ENCODE measurements at regions not wholly inside any gene's neighbourhood (a gene's known extent, or its start where the extent isn't known, plus 50 kb on each side); places are given as distances from the start of the nearest gene placed in this dataset.
"Not testable (repeated sequence)": the region's sequence is repeated elsewhere in the genome, so short reads cannot be mapped to it uniquely, and the experiment has no call there.

GRCh38 chr15:36108541-36108940 lies 470.9 kb upstream of the CDIN1 start:
- DNase-seq: no peak

DNA sequence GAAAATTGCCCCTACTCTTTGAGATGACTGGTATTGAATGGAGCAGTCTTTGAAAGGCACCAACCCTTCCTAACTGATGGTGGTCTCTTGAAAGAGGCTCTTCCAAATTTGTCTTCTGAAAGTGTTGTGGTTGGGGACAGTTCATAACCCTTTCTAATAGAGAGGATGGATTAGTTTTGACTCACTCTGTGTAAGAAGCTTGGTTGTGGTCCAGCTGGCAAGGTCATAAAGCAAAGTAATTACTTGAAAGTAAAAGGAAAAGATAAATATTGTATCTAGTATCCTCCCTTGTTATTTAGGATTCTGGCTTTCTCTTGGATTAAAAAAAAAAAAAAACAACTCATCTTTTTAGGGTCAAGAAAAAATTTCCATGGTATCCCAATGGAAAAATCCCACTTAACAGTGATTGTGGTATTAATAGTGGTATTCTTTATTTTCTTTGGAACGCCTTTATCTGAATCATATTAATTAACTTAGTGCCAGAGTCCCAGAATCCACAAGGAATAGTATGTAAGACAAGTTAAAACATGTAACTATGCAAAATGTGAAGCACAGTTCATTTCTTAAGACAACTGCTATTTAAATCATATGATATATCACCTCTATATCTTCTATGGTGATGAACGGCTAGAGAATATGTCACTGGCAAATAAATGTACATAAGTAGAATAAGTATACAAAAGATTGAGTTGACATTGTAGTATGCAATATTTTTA lies 469.3 kb upstream of the CDIN1 start:
- DNase-seq: no peak

- DNase-seq: no peak
These were observed 468.8 kb upstream of the CDIN1 start for GRCh38 chr15:36110659-36110993.

DNA sequence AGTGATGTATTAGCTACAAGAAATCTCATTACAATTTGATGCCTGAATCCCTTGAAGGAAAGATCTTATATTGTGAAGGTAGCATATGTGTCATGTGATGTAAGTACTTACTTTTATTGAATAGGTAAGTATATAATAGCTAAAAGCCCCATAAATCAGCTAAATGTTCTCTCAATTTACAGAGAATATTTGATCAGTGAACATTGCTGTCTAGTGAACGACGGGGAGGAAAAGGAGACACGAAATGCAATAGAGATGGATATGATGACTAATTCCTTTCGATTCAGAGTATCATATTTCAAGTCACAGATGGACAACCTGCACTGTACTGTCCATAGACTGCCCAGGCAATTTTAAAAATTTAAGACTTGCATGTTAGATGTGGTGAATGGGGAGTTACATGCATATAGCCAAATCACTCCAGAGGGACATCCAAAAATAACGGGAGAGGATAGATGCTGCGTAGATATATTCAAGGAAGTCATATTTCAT lies 462.1 kb upstream of the CDIN1 start:
- no peak for DNase-seq

- DNase-seq: no peak
These were observed 453.2 kb upstream of the CDIN1 start for GRCh38 chr15:36126194-36126593.

- no peak for DNase-seq
These were observed 448.6 kb upstream of the CDIN1 start for GRCh38 chr15:36130641-36131310.

GRCh38 chr15:36133742-36134141 lies 445.7 kb upstream of the CDIN1 start:
- DNase-seq: no peak

- no peak for DNase-seq
These were observed 443.4 kb upstream of the CDIN1 start for GRCh38 chr15:36136049-36136448.

DNA sequence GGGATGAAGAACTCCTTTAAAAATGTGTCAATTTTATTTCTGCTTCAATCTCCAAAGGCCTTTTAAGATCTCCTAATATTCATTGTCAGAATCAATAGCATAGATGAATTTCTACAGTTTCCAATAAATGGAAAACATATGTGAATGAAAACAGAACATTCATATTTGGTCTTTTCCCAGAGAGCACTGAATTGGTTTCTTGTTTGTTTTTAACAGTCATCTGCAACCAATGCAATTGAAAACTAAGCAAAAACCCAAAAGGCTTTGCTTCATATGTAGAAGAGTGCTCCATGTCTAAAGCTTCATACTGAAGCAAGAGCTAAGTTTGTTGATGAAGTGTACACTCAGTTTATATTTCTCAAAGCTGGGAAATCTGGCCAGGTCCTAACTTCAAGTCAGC lies 426.5 kb upstream of the CDIN1 start:
- no peak for DNase-seq

DNA sequence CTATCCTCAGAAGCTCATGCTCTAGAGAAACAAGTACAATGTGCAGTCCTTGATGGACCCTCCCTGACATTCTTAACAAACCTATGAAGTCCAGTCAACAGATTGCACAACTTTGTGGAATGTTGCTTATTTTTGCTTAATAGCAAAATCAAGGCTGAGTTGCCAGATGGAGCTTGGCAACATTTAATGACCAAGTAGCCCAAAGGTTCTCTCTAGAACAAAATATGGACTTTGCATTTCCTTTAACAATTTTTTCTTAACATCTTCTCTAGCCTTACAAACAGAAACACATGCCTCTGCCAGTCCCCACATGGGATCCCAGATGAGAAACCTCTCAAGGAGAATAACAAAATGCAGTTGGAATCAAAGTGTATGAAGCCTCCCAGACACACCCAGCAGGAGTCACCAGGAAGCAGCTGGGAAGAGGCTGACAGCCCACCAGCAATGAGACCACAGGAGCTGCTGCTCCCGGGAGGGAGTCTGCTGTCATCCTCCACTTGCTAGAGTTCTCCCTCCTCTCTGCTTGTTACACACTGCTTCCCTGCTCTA lies 422.5 kb upstream of the CDIN1 start:
- no peak for DNase-seq

DNA sequence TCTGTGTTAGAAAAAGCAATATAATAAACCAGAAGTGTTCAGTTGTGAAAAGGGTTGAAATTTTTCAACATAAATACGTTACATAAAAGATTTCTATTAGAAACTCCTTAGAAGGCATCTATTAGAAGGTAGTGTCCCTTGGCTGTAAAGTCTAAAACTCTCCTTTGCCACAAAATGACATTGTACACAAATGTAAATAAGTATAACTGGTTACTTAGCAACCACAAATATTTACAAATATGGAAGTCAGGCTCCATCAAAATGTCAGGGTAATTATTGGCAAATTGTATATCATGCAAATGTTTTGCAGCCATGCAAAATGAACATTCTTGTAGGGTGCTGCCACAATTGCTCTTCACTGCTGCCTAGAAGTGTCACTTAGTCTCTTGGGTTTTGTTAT lies 419.1 kb upstream of the CDIN1 start:
- no peak for DNase-seq

- no peak for DNase-seq
These were observed 418.3 kb upstream of the CDIN1 start for GRCh38 chr15:36161108-36161507.

- no peak for DNase-seq
These were observed 417.6 kb upstream of the CDIN1 start for GRCh38 chr15:36161771-36162212.

DNA sequence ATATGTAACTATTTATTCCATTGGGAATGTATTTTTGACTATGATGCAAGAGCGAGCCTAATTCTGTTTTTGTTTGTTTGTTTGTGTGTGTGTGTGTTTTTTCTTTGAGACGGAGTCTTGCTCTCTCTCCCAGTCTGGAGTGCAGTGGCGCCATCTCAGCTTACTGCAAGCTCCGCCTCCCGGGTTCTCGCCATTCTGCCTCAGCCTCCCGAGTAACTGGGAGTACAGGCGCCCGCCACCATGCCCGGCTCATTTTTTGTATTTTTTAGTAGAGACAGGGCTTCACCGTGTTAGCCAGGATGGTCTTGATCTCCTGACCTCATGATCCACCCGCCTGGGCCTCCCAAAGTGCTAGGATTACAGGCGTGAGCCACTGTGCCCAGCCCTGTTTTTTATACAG lies 415.4 kb upstream of the CDIN1 start:
- DNase-seq: not testable (repeated sequence)

DNA sequence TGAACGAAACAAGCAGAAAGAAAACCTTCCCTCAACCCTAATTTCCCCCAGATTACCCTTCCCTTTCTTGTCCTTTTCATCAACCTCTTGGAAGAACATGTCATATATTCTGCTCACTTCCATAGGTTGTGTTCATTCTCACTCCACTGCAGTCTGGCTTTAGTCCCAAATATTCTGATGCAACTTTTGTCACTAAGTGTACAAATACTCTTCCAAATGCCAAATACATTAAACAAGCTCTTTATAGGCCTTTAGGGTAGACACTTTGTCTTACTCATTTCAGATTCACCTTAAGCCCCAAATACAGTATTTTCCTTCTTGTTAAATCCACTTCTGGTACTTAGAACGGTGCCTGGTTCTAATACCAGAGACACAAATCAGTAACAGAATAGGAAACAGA lies 406.5 kb upstream of the CDIN1 start:
- no peak for DNase-seq

GRCh38 chr15:36175186-36175740 lies 404.2 kb upstream of the CDIN1 start:
- DNase-seq: no peak

- no peak for DNase-seq
These were observed 403.6 kb upstream of the CDIN1 start for GRCh38 chr15:36175741-36176291.

GRCh38 chr15:36177590-36178302 lies 401.7 kb upstream of the CDIN1 start:
- no peak for DNase-seq

- DNase-seq: no peak
These were observed 401.2 kb upstream of the CDIN1 start for GRCh38 chr15:36178303-36178633.

DNA sequence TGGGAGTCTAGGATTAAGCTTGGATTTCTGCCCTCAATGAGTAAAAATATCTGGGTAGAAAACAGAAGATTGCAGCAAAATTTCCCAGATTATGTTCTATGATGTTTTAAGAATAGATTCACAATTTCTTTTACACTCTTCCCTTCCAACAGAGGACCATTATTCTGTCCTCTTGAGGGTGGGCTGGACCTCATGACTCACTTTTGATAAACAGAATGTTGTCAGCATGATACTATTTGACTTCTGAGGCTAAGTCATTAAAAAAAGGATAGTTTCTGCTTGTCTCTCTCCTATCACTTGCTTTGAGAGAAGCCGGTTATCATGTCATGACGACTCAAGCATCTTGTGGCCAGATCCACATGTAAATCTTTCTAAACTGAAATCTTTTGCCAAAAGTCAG lies 396.2 kb upstream of the CDIN1 start:
- DNase-seq: no peak

- DNase-seq: no peak
These were observed 394.0 kb upstream of the CDIN1 start for GRCh38 chr15:36185438-36185837.

DNA sequence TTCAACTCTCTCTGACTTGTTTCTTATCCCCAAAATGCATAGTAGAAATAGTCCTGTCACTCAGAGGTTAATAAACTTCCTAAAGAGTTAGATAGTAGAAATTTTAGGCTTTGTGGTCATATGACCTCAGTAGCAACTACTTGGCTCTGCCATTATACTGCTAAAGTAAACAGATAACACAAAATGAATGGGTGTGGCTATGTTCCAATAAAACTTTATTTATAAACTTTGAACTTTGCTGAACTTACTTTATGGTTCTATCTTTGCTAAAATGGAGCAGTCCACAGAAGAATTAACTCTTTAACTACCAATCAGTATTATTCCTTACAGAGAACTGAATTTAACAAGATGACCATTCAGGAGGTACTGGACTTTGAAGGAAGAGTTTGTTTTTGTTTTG lies 393.6 kb upstream of the CDIN1 start:
- DNase-seq: no peak

- no peak for DNase-seq
These were observed 393.1 kb upstream of the CDIN1 start for GRCh38 chr15:36186376-36186775.

Data from T-helper 1 cell (primary cell).